Fibroblast of mammary gland (primary cell): ENCODE measurements at regions not wholly inside any gene's neighbourhood (a gene's known extent, or its start where the extent isn't known, plus 50 kb on each side); places are given as distances from the start of the nearest gene placed in this dataset.

Experiments used
- DNase-seq: peaks from one replicate; pipeline ENCODE4 v3.0.0-alpha.2; 2010; ENCODE audit warnings: low read depth
- H3K4me3 ChIP-seq: 2 replicates; pipeline ENCODE4 v1.5.1; 2011; ENCODE audit warnings: low read depth, mild to moderate bottlenecking, low read length, moderate library complexity; ENCODE audit not compliant: control insufficient read depth
- CTCF ChIP-seq: conservative IDR thresholded peaks from 2 replicates; pipeline ENCODE4 v1.5.1; 2011; ENCODE audit warnings: low read depth, low read length, inconsistent platforms; ENCODE audit not compliant: control insufficient read depth, insufficient read depth

- peak; percentile 12 for DNase-seq
- H3K4me3 ChIP-seq = no peak overlapping the region
- no peak for TF ChIP-seq CTCF
Measured at GRCh38 chr10:36141856-36142560, 499.9 kb upstream of the FZD8 start.

GRCh38 chr10:36129051-36129450 is 487.0 kb upstream of the FZD8 start:
- no peak for DNase-seq
- H3K4me3 ChIP-seq = no peak overlapping the region
- TF ChIP-seq CTCF = no peak

- no peak for TF ChIP-seq CTCF
- DNase-seq = no peak
- no peak overlapping the region for H3K4me3 ChIP-seq
Measured at GRCh38 chr10:36126076-36126475, 484.0 kb upstream of the FZD8 start.

GRCh38 chr10:36119455-36119854 is 477.4 kb upstream of the FZD8 start:
- no peak for TF ChIP-seq CTCF
- no peak for DNase-seq
- no peak overlapping the region for H3K4me3 ChIP-seq

GRCh38 chr10:36118314-36118713 is 476.2 kb upstream of the FZD8 start:
- TF ChIP-seq CTCF = no peak
- DNase-seq = no peak
- H3K4me3 ChIP-seq = no peak overlapping the region

GRCh38 chr10:36117890-36118289 is 475.8 kb upstream of the FZD8 start:
- no peak for TF ChIP-seq CTCF
- no peak overlapping the region for H3K4me3 ChIP-seq
- DNase-seq = no peak

GRCh38 chr10:36117231-36117630 is 475.1 kb upstream of the FZD8 start:
- H3K4me3 ChIP-seq = no peak overlapping the region
- DNase-seq = no peak
- no peak for TF ChIP-seq CTCF
